ENCODE measurements at regions not wholly inside any gene's neighbourhood (a gene's known extent, or its start where the extent isn't known, plus 50 kb on each side); places are given as distances from the start of the nearest gene placed in this dataset.

DNA sequence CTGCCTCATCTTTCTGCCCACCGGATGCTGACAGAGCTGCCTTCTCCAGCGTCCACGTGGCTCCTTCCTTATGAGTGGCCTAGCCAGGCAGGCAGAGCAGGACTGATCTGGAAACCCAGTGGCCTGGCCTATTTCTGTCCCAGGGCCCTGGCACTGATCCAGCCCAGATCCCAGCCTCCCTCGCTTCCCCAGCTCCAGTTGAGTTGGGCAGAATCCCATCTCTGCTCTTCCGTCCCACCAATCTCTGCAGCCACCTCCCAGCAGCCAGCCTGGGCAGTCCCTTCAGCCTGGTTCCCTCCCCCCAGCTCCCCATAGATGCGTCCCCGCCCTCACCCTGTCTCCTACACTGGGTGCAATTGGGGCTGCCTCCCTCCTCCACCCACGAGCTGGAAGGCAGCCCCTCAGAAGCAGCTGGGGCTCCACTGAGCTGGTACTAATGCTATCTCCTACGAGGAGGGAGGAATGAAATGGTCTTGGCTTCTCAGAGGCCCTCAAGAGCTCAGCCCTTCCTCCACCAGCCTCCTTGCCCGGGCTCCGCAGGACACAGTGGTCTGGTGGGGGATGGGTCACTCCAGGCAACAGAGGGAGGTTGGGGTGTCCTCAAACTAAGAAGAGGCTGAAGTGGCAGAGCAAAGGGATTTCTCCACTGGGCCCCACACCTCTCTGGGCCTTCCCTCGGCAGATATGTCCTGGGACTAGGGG, 94.2 kb downstream of the PJA1 start:
- no peak overlapping the region for H3K4me3 ChIP-seq (ENCODE audit: low read depth, low read length)
- H3K27me3 ChIP-seq (ENCODE audit: control insufficient read depth, insufficient read depth, low read length): peaks cover 2% of the 10 kb centered on the region
- H3K36me3 ChIP-seq (ENCODE audit: control insufficient read depth, insufficient read depth, low read length): no peaks in the 10 kb centered on the region
- TF ChIP-seq, protein P1, sequence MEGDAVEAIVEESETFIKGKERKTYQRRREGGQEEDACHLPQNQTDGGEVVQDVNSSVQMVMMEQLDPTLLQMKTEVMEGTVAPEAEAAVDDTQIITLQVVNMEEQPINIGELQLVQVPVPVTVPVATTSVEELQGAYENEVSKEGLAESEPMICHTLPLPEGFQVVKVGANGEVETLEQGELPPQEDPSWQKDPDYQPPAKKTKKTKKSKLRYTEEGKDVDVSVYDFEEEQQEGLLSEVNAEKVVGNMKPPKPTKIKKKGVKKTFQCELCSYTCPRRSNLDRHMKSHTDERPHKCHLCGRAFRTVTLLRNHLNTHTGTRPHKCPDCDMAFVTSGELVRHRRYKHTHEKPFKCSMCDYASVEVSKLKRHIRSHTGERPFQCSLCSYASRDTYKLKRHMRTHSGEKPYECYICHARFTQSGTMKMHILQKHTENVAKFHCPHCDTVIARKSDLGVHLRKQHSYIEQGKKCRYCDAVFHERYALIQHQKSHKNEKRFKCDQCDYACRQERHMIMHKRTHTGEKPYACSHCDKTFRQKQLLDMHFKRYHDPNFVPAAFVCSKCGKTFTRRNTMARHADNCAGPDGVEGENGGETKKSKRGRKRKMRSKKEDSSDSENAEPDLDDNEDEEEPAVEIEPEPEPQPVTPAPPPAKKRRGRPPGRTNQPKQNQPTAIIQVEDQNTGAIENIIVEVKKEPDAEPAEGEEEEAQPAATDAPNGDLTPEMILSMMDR (IDR thresholded peaks at IDR 0.05; ENCODE audit: insufficient read depth, low read length, poor library complexity, severe bottlenecking): no peak
- no peak for DNase-seq (ENCODE audit: low read depth)

- no peak overlapping the region for H3K4me3 ChIP-seq (ENCODE audit: low read depth, low read length)
- TF ChIP-seq, protein P1 (IDR thresholded peaks at IDR 0.05; ENCODE audit: insufficient read depth, low read length, poor library complexity, severe bottlenecking): no peak
- H3K36me3 ChIP-seq (ENCODE audit: control insufficient read depth, insufficient read depth, low read length): no peaks in the 10 kb centered on the region
- H3K27me3 ChIP-seq (ENCODE audit: control insufficient read depth, insufficient read depth, low read length): peaks cover 2% of the 10 kb centered on the region
- no peak for DNase-seq (ENCODE audit: low read depth)
Observed at GRCh38 chrX:69069876-69070275, 95.4 kb downstream of the PJA1 start.

- no peaks in the 10 kb centered on the region for H3K36me3 ChIP-seq (ENCODE audit: control insufficient read depth, insufficient read depth, low read length)
- no peaks in the 10 kb centered on the region for H3K27me3 ChIP-seq (ENCODE audit: control insufficient read depth, insufficient read depth, low read length)
- H3K4me3 ChIP-seq (ENCODE audit: low read depth, low read length): no peak overlapping the region
- TF ChIP-seq, protein P1 (IDR thresholded peaks at IDR 0.05; ENCODE audit: insufficient read depth, low read length, poor library complexity, severe bottlenecking): no peak
- no peak for DNase-seq (ENCODE audit: low read depth)
Observed at GRCh38 chrX:69069086-69069445, 96.2 kb downstream of the PJA1 start.

GRCh38 chrX:69068301-69069085, 96.8 kb downstream of the PJA1 start:
- Histone ChIP-seq H3K36me3 (ENCODE audit: control insufficient read depth, insufficient read depth, low read length) (no peaks in the 10 kb centered on the region), H3K4me3 (ENCODE audit: low read depth, low read length) (no peak overlapping the region), H3K27me3 (ENCODE audit: control insufficient read depth, insufficient read depth, low read length) (no peaks in the 10 kb centered on the region)
- no peak for DNase-seq (ENCODE audit: low read depth)
- TF ChIP-seq, protein P1 (IDR thresholded peaks at IDR 0.05; ENCODE audit: insufficient read depth, low read length, poor library complexity, severe bottlenecking): no peak

GRCh38 chrX:69067841-69068240, 97.4 kb downstream of the PJA1 start:
- H3K27me3 ChIP-seq (ENCODE audit: control insufficient read depth, insufficient read depth, low read length): no peaks in the 10 kb centered on the region
- TF ChIP-seq, protein P1 (IDR thresholded peaks at IDR 0.05; ENCODE audit: insufficient read depth, low read length, poor library complexity, severe bottlenecking): no peak
- H3K36me3 ChIP-seq (ENCODE audit: control insufficient read depth, insufficient read depth, low read length): no peaks in the 10 kb centered on the region
- no peak overlapping the region for H3K4me3 ChIP-seq (ENCODE audit: low read depth, low read length)
- DNase-seq (ENCODE audit: low read depth): no peak
